Middle frontal gyrus (tissue), 1 donor: ENCODE measurements at regions not wholly inside any gene's neighbourhood (a gene's known extent, or its start where the extent isn't known, plus 50 kb on each side); places are given as distances from the start of the nearest gene placed in this dataset.
A peak's percentile ranks its signal among the peaks of the same experiment; 100 is the strongest.
"Not testable (repeated sequence)": the region's sequence is repeated elsewhere in the genome, so short reads cannot be mapped to it uniquely, and the experiment has no call there.

Source experiments
- DNase-seq: peaks from one replicate; pipeline ENCODE4 v3.0.0-alpha.2; 2015; ENCODE audit warnings: low spot score; ENCODE audit errors: extremely low spot score

DNA sequence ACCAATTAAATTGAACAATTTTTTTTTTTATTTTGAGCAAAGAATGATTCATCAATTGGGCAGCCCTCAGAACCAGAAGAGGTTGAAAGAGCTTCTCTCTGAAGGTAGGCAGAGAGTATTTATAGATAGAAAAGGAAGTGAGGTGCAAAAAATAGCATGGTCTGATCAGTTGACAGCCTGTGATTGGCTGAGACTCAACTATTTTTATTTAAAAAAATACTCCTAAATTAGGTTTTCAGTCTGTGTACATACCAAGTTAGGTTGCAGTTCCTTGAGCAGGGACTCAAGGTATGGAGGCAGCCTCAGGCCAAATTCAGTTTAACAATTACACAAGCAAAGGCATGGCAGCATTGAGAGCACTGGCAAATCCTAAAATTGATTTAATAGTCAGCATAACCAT is 1074.7 kb downstream of the SORCS1 start:
- no peak for DNase-seq

DNA sequence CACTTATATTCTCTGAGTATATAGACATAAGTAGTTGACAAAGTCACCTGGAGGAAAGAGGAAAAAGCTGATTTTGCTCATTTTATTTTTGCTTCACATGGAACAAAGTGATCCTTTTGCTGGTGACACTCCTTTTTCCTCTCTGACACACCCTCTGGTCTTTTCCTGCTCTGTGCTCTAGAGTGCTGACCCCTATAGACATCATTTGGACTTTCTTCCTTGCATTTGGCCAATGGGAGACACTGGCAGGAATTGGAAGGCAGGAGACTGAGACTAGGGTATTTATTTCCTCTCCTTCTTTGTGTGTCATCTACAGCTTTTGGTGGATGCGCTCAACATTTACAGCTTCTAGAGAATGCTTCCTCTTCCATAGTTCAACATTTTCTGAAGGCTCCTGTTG is 1078.1 kb downstream of the SORCS1 start:
- no peak for DNase-seq

DNA sequence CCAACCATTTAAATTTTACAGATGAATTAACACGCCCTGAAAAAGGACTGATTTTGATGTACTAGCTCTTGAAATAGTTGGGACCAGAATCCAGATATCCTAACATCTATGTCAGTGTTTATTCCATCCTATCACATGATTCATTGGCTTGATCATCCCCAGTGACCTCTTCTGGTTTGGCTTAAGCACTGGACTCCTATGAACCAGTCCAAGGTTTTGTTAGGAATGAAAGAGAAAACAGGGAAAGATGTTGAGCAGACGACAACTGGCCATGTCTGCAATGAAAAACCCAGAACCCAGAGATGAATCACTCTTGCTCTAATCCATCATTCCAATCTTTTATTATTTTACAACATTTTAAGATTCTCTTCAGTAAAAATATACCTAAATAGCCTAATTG is 1080.9 kb downstream of the SORCS1 start:
- no peak for DNase-seq

DNA sequence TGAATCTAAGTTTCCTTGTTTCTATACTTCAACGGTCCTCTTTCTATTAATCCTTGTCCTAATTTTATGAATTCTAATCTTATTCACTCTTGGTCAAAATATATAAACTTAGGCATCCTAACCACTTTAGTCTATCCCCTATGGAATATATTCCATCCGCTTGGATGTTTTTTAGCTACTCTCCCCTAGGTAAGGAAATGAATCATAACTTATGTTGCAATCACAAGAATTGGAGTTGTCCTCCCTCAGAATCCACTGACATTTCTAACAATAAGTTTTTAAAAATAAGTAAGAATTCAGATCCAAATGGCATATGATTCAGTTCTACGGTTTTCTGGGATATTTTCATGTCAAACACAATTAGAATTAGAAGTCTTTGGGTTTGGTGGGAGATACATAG is 1081.6 kb downstream of the SORCS1 start:
- peak; percentile 27 for DNase-seq

DNA sequence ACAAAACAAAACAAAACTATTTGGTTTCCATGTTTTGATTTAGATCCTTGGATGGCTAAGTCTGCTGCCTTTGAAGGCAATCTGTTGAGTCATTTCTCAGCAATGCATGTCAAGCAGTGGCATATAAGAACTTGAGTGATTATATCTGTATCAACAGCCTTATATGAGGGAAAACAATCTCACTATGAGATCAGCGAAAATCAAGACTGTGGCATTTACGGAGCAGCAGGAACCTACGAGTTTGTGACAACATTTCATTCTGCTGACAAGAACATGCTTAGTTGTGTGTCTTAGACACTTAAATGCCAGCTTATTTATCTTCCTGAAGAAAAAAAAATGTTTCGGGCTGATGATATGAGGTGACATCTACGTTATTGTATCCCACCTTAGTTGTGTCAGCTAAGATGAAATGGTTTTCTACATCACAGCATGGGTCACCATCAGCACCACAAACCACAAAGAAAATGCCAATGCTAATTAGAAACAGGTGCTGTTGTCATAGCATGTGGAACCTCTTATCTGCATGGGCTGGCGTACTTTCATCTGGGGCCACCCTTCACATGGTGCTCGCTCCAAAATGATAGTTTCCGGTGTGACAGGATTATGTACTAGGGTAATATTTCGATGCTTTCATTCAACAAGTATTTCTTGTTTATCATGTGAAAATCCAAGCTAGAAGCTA is 1085.5 kb downstream of the SORCS1 start:
- no peak for DNase-seq

DNA sequence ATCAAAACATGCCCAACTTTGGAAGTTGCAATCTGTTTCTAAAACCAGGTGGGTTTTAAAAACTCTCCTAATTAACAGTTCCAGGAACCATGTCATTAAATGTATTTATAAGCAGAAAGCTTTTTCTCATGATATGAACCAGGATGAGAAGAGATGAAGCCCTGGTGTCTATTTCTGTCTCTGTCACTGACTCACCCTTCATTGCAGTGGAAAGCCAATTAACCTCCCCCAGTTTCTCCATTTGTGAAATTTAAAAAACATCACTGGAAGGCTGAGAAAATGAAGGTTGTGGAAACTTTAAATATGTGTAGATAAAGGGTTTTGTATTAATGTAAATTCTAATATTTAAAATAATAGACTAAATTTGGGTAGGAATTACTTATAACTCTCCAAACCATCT is 1088.0 kb downstream of the SORCS1 start:
- DNase-seq = no peak

DNA sequence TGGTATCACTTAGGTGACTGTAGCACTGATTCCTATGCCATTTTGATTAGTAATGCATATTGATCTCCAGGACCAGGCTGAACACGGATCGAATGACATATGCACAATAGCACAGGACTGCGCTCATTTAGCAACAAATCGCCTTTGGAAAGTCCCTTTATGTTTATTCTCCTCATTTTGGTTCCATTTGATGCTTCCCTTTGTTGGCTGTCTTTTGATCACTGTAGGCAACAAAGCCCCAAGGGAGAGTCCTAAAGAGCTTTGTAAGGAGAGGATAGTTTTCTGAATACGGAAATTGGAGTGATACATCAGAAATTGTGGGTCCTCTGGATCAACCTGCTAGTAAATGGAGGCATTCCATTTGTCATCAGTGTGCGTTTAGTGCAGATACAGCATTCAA is 1111.4 kb downstream of the SORCS1 start:
- DNase-seq = no peak

DNA sequence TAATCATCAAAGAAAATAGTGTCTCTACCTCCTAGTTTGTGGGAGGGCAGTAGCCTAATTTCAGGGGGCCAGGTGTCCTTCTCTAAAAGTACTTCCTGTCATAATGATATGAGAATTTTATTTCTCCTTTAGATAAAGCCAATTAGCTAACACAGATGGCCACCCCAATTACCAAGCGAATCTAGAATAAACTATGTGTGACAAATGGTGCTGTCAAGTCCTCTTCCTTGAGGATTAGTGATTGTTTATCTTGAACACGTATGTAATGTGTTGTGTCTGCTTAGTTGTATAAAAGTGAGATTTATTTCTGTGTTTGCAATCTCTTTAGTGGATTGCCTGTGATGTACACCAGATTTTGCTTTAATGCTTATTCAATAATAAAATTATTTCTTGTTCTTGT is 1120.0 kb downstream of the SORCS1 start:
- DNase-seq = no peak

DNA sequence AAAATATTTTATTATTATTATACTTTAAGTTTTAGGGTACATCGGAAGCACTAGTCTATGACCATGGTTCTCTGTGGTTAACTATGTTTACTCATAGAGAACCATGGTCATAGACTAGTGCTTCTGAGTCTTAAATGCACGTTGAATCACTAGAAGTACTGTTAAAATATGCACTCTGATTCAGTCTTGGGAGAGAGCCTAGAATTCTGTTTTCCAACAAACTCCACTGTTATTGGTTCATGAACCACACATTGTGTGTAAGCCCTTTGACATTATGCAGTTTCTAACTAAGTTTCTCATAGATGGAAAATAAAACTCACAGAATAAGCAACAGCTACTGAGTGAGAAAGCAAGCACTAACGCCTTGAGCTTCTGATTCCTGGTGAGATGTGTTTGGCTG is 1120.6 kb downstream of the SORCS1 start:
- no peak for DNase-seq

DNA sequence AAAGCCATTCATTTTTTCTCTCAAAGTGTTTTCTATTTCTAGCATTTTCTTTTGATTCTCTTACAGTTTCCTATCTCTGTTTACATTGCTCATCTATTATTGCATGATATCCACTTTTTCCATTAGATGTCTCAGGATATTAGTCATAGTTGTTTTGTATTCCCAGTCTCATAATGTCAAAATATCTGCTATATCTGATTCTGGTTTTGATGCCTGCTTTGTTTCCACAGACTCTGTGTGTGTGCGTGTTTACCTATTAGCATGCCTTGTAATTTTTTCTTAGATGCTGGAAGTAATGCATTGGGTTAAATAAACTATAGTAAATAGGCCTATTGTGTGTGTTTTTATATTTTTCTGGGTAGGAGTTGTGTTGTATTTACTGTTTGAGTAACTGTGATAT is 1126.3 kb downstream of the SORCS1 start:
- no peak for DNase-seq

DNA sequence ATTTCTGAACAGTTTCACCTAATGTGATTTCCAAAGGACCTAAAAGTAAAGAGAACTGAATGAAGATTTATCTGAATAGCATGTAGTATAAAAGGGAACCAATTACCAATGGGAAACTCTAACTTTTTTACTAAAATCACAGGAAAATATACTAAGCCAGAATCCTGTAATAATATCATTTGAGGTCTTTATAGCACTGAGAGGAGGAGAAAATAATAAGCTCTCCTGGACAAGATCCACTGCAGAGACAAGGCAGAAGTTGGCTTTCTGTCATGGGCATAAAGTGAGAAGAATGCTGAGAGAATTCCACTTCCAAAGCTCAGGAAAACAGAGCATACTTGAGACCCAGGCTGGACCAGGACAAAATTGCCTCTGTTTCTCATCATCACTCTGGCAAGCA is 1131.4 kb downstream of the SORCS1 start:
- DNase-seq = no peak

DNA sequence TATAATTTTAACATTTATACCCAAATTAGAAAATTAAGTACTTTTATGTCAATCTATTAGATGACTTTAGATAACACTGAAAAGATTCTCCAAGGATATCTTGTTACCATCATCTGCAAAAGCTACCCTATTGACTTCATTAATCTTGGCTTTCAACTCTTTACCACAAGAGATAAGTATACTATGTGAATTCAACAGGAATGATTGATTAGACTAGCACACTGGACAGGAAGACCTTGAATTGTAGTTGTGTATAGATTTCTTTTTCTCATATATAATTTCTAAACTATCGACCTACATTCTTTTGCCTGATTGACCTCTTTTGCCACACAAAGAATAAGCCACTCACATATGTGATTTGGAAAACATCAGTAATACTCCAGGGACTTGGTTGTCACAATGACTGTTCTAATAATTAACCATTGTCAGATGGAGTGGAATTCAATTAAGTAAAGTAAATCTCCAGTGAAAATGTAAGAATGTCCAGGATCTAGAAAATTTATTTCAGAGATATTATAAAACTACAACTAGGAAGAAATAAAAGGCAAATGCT is 1132.0 kb downstream of the SORCS1 start:
- no peak for DNase-seq

DNA sequence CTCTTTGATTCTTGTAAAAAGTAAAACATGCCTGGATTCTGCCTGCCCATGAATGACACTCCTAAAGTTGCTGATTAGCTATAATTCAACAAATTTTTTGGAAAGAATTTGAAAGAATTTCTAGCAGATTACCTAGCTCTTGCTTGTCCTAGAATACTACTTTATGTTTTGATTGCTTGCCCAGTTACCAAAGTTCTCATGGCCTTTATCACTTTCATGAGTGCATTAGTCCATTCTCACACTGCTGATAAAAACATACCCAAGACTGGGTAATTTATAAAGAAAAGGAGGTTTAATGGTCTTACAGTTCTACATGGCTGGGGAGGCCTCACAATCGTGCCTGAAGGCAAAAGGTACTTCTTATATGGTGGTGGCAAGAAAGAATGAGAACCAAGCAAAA is 1137.3 kb downstream of the SORCS1 start:
- DNase-seq = no peak

DNA sequence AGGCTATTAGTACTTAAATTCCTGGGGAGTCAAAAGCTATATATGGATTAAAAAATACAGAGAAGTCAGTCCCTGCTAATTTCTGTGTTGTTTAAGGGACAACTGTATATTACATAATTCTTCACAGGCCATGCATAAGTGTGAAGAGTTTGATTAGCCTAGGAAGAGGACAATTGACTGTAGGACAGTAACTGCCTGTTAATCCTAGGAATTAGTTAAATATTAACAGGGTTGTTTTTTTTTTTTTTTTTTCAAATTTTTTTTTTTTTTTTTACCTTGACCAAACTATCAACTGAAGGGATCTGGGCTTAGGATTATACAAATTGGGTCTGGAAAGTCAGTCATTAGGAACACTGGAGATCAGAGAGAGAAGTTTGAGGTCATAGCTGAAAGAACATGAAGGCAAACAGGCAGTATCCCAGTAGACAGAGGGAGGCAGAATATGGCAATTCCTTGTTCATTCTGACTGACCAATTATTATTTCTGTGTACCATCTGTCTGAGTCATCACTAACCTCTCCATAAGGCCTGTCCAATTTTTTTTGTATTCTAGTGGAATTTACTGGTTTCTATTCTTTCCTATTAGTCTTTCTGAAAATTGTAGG is 1139.2 kb downstream of the SORCS1 start:
- no peak for DNase-seq

DNA sequence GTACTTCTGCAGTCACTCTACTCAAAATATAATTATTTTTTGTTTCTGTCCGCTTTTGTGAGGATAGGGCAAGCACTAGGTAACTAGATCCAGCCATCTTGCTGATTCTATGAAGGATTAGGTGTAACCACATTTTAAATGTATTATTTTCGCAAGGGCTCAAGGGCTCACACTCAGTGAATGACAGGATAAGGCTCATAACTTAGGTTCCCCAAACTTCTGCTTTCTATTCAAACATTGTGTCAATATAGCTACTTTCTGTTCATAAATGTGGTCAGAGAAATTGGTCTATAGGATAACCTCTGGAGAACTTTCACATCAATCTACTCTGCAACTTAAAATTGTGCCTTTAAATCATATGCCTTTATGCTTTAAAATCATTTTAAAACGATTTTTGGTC is 1141.2 kb downstream of the SORCS1 start:
- DNase-seq = no peak

DNA sequence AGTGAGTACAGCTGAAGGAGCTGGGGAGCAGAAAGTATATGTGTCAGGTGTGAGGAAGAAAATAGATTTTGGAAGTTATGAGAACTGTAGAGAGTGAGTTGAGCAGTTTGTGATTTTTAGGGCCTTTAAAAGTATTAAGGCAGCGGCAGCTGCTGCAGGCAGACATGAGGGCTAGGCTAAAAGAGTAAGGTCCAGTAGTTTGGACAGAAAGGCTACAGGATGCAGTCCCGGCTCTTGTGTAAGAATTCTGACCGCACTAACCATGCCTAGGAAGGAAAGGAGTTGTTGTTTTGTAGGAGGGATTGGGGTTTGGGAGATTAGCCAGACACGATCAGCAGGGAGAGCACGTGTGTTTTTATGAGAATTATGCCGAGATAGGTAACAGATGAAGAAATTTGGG is 1144.9 kb downstream of the SORCS1 start:
- DNase-seq = not testable (repeated sequence)

DNA sequence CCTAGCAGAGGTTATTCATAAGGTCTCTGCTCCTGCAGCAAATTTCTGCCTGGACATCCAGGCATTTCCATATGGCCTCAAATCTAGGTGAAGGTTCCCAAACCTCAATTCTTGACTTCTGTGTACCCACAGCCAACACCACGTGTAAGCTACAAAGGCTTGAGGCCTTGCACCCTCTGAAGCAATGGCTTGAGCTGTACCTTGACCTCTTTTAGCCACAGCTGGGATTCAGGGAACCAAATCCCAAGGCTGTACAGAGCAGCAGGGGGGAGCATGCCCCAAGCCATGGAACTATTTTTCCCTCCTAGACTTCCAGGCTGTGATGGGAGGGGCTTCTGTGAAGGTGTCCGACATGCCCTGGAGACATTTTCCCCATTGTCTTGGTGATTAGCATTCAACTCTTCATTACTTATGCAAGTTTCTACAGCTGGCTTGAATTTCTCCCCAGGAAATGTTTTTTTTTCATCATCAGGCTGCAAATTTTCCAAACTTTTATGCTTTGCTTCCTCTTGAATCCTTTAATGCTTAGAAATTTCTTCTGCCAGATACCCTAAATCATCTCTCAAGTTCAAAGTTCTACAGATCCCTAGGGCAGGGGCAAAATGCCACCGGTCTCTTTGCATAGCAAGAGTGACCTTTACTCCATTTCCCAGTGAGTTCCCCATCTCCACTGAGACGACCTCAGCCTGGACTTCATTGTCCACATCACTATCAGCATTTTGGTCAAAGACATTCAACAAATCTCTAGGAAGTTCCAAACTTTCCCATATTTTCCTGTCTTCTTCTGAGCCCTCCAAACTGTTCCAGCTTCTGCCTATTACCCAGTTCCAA is 1148.9 kb downstream of the SORCS1 start:
- DNase-seq = not testable (repeated sequence)

DNA sequence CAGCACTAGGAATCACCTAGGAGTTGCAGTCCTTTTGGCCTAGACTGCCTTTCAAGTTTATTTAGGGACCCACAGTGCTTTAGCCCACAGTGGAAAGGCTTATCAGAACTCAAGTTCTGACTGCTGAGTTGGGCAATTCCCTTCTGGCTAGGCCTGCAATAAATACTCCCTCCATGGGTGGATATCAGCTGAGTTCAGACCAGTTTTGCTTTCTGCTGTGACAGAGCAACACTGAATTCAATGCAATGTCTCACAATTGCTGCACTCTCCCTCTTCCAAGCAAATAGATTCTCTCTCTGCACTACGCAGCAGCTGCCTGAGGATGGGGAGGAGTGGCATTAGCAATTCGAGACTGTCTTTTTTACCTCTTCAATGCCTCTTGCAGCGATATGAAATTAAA is 1153.3 kb downstream of the SORCS1 start:
- DNase-seq = no peak

DNA sequence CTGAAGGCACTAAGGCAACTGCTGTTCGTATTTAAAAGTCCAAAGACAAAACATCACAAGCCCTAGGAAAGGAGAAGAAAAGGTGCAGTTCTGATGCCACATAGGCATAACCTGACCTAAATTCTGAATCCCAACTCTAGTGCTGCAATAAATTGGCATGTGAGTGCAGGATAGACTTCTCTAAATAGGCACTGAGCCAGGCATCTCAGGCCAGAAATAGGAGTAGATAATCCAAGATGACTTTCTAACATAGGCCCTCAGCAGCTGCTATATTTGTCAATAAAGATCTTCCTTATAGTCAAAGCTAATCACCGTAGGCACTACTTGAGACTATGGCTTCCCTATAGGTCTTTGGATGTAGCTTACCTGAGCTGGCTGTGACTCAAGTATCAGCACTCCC is 1163.8 kb downstream of the SORCS1 start:
- no peak for DNase-seq

DNA sequence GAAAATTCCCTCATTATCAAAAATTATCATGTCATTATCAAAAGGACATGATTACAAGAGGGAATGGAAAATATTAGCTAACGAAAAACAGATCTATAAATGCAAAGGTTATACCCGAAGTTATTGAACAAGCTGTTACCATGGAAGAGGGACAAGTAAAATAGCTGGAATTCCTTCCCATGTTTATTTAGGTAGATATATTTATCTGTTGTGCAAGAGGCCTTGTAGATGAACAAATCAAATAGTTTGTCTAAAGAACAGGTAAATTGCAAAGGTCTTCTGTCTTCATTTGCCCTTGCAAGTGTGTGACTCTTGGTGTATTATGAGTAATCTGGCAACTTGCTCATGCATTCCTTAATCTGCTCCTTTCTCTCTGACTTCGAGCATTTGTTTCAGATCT is 1170.9 kb downstream of the SORCS1 start:
- DNase-seq = no peak

DNA sequence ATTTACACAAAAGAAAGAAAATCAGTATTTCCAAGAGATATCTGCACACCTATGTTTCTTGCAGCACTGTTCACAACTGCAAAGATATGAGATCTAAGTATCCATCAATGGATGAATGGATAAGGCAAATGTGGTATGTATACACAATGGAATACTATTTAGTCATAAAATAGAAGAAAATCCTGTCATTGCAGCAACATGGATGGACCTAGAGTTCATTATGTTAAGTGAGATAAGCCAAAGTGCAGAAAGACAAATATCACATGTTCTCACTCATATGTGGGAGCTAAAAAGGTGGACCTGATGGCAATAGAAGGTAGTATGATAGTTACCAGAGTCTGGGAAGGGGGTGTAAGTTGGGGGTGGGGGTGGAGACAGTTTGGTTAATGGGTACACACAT is 1171.6 kb downstream of the SORCS1 start:
- no peak for DNase-seq

DNA sequence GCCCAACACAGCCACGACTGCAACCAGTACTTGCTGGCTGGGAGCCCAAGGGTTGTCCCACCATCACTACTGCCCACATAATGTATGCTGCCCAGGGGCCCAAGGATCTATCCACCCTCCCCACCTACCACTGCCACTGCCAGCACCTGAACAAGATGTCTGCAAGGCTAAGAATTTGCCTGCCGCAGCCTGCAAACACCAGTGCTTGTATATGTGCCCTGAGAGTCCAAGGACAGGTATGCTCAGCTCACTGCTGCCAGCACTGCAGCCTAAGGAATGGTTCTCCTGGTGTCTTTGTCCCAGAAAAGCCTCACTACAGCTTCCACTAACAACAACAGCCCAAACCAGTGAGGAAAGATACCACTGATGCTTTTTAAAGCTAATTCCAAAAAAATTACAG is 1174.0 kb downstream of the SORCS1 start:
- DNase-seq = no peak
